ENCODE measurements at regions not wholly inside any gene's neighbourhood (a gene's known extent, or its start where the extent isn't known, plus 50 kb on each side); places are given as distances from the start of the nearest gene placed in this dataset.

DNA sequence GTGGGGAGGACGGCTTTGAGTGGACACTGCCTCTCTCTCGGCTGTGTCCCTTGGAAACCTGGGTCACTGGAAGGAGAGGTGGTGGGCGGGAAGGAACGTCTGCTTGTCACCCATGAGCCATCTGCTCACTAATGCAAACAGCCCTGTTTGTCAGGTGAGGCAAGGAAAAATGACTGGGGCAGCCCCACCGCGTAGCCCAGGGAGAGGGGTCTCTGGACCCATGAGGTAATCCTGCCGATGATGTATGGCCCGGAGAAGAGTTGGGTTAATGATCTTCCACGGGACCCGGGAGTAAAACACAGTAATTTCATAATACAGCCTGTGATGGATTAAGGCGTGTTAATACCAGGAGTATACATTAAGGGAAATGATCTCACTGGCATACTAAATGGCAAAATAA is 197.0 kb downstream of the CYLD start:
- intact Hi-C loops (cut with micrococcal nuclease), result no loop called here
- in situ Hi-C loops (cut with MboI; ENCODE audit: low sequenced_read_pairs), result no loop called here

More for the DNA sequence above, 197.0 kb downstream of the CYLD start:
- Histone ChIP-seq H3K4me1 (ENCODE audit: control insufficient read depth, insufficient read depth, low read length) (no peaks in the 10 kb centered on the region), H2AK5ac (ENCODE audit: low read depth, low read length) (no peak overlapping the region), H4K5ac (ENCODE audit: low read depth, low read length) (no peak overlapping the region), H2BK120ac (ENCODE audit: low read depth, low read length) (no peak overlapping the region), H3K27ac (ENCODE audit: insufficient read depth, low read length) (no peak overlapping the region), H3K18ac (ENCODE audit: low read depth, low read length) (no peak overlapping the region), H4K20me1 (ENCODE audit: insufficient read depth, low read length) (no peaks in the 10 kb centered on the region), H2BK15ac (ENCODE audit: low read depth, low read length) (no peak overlapping the region), H3K4me3 (ENCODE audit: insufficient read depth, low read depth, low read length) (no peak overlapping the region), H3K9me1 (ENCODE audit: insufficient read depth, low read length) (no peaks in the 10 kb centered on the region), H3K56ac (ENCODE audit: extremely low read depth, insufficient read depth, low read length) (no peak overlapping the region), H4K91ac (ENCODE audit: insufficient read depth, low read depth, low read length) (no peak overlapping the region), H3K23ac (ENCODE audit: low read depth, low read length) (no peak overlapping the region), H3K27me3 (ENCODE audit: control insufficient read depth, insufficient read depth, low read length) (no peaks in the 10 kb centered on the region), H2BK5ac (ENCODE audit: low read depth, low read length, poor library complexity, severe bottlenecking) (no peak overlapping the region), H3K79me1 (ENCODE audit: low read depth in 1 of 2, low read length in 2 of 2) (no peaks in the 10 kb centered on the region), H2BK20ac (ENCODE audit: low read depth, low read length) (no peak overlapping the region), H3K9me3 (ENCODE audit: control insufficient read depth, insufficient read depth, low read length) (no peaks in the 10 kb centered on the region), H2AK9ac (replicated peaks; ENCODE audit: low read depth, low read length, poor library complexity) (no peak overlapping the region), H4K8ac (ENCODE audit: low read depth in 2 of 2, low read length in 2 of 2) (no peak overlapping the region), H2AFZ (replicated peaks; ENCODE audit: low read length, poor library complexity) (no peak overlapping the region), H3K14ac (replicated peaks; ENCODE audit: low read depth, low read length) (no peak overlapping the region), H3K9ac (ENCODE audit: low read depth, low read length) (no peak overlapping the region), H3K4me2 (ENCODE audit: low read depth, low read length) (no peak overlapping the region), H3K4ac (ENCODE audit: low read depth, low read length) (no peak overlapping the region), H3K36me3 (ENCODE audit: control insufficient read depth, insufficient read depth, low read length) (no peaks in the 10 kb centered on the region)
- BruUV-seq (replicated peaks), result no TSS peak
- CTCF ChIA-PET, result no interaction called here
- DNase-seq (no peak), ATAC-seq (ENCODE audit: low read depth) (no peak)
- TF ChIP-seq MAFK (IDR thresholded peaks at IDR 0.05; ENCODE audit: low read depth, low read length) (no peak), SMC3 (IDR thresholded peaks at IDR 0.05; ENCODE audit: low read depth, low read length) (no peak), RCOR1 (IDR thresholded peaks at IDR 0.05; ENCODE audit: insufficient replicate concordance, low read length) (no peak), NFE2L2 (IDR thresholded peaks at IDR 0.05; ENCODE audit: low read depth, low read length) (no peak), USF2 (IDR thresholded peaks at IDR 0.05; ENCODE audit: low read depth, low read length) (no peak), POLR2A (IDR thresholded peaks at IDR 0.05; ENCODE audit: low read depth, low read length) (no peak), RFX5 (IDR thresholded peaks at IDR 0.05; ENCODE audit: low read depth, low read length) (no peak), BHLHE40 (IDR thresholded peaks at IDR 0.05; ENCODE audit: low read depth, low read length) (no peak), CTCF (conservative IDR thresholded peaks at IDR 0.05; ENCODE audit: low read depth, low read length) (no peak), CHD1 (IDR thresholded peaks at IDR 0.05; ENCODE audit: low read depth, low read length) (no peak), ELK1 (IDR thresholded peaks at IDR 0.05; ENCODE audit: borderline replicate concordance, low read depth, low read length) (no peak)
- WGBS, 2 experiments (ENCODE audit: extremely low coverage in 2 of 2, insufficient read length in 1 of 2), result no CpG with 5 or more reads among the region's 11 CpGs
- dilution Hi-C loops (cut with HindIII; ENCODE audit: low sequenced_read_pairs, unreplicated experiment), result no loop called here
- POLR2A ChIA-PET (ENCODE audit: unreplicated experiment), result no interaction called here

Data from IMR-90 (cell line).